Lung microvascular endothelial cell (primary cell): ENCODE measurements at regions not wholly inside any gene's neighbourhood (a gene's known extent, or its start where the extent isn't known, plus 50 kb on each side); places are given as distances from the start of the nearest gene placed in this dataset.
"Not testable (repeated sequence)": the region's sequence is repeated elsewhere in the genome, so short reads cannot be mapped to it uniquely, and the experiment has no call there.

Source experiments
- DNase-seq, 2 donors: peaks; one replicate each; pipeline versions ENCODE4 v3.0.0 to v3.0.0-alpha.2; 2010; ENCODE audit warnings: low read depth in 2 of 2

- DNase-seq = no peak
These were observed 118.0 kb upstream of the MYCN start for GRCh38 chr2:15822151-15823044.

GRCh38 chr2:15823459-15824396 lies 116.6 kb upstream of the MYCN start:
- DNase-seq = no peak

GRCh38 chr2:15824467-15824866 lies 115.9 kb upstream of the MYCN start:
- not testable (repeated sequence) for DNase-seq

GRCh38 chr2:15825276-15825980 lies 114.9 kb upstream of the MYCN start:
- DNase-seq = no peak

GRCh38 chr2:15826273-15826717 lies 114.1 kb upstream of the MYCN start:
- DNase-seq = peak in 1 of 2 donors; percentile 33

- DNase-seq = no peak
These were observed 113.3 kb upstream of the MYCN start for GRCh38 chr2:15827001-15827400.

GRCh38 chr2:15828576-15828975 lies 111.8 kb upstream of the MYCN start:
- DNase-seq = no peak

GRCh38 chr2:15829091-15829801 lies 111.1 kb upstream of the MYCN start:
- no peak for DNase-seq

GRCh38 chr2:15829985-15830384 lies 110.4 kb upstream of the MYCN start:
- DNase-seq = no peak

GRCh38 chr2:15830937-15831549 lies 109.3 kb upstream of the MYCN start:
- DNase-seq = no peak

GRCh38 chr2:15832030-15832709 lies 108.2 kb upstream of the MYCN start:
- no peak for DNase-seq

GRCh38 chr2:15832849-15833680 lies 107.3 kb upstream of the MYCN start:
- no peak for DNase-seq

- DNase-seq = no peak
These were observed 106.6 kb upstream of the MYCN start for GRCh38 chr2:15833731-15834130.

GRCh38 chr2:15834381-15835031 lies 105.8 kb upstream of the MYCN start:
- DNase-seq = no peak

- DNase-seq = no peak
These were observed 104.2 kb upstream of the MYCN start for GRCh38 chr2:15835991-15836688.

- DNase-seq = no peak
These were observed 103.4 kb upstream of the MYCN start for GRCh38 chr2:15836689-15837610.
